NCI-H748 (cell line): ENCODE measurements at regions not wholly inside any gene's neighbourhood (a gene's known extent, or its start where the extent isn't known, plus 50 kb on each side); places are given as distances from the start of the nearest gene placed in this dataset.

ENCODE experiments used
- DNase-seq: peaks from one replicate; lab custom pipeline; 2025; ENCODE audit not compliant: unreplicated experiment; lab: John Stamatoyannopoulos, UW

- DNase-seq = no peak
These were observed 301.8 kb upstream of the MGMT start for GRCh38 chr10:129165076-129165720.

- DNase-seq = no peak
These were observed 301.3 kb upstream of the MGMT start for GRCh38 chr10:129165770-129166169.

- DNase-seq = no peak
These were observed 298.4 kb upstream of the MGMT start for GRCh38 chr10:129168660-129169059.

GRCh38 chr10:129169115-129169514 is 297.9 kb upstream of the MGMT start:
- no peak for DNase-seq

GRCh38 chr10:129170812-129171211 is 296.2 kb upstream of the MGMT start:
- no peak for DNase-seq

- no peak for DNase-seq
These were observed 295.2 kb upstream of the MGMT start for GRCh38 chr10:129171812-129172211.

GRCh38 chr10:129174232-129175014 is 292.6 kb upstream of the MGMT start:
- no peak for DNase-seq

GRCh38 chr10:129179245-129179971 is 287.6 kb upstream of the MGMT start:
- no peak for DNase-seq

- DNase-seq = no peak
These were observed 286.9 kb upstream of the MGMT start for GRCh38 chr10:129179972-129180678.

GRCh38 chr10:129184196-129184595 is 282.8 kb upstream of the MGMT start:
- DNase-seq = no peak

- DNase-seq = no peak
These were observed 279.7 kb upstream of the MGMT start for GRCh38 chr10:129187331-129187730.

GRCh38 chr10:129191797-129192196 is 275.2 kb upstream of the MGMT start:
- no peak for DNase-seq

- no peak for DNase-seq
These were observed 274.5 kb upstream of the MGMT start for GRCh38 chr10:129192344-129193128.

- no peak for DNase-seq
These were observed 273.9 kb upstream of the MGMT start for GRCh38 chr10:129193148-129193547.

GRCh38 chr10:129194181-129194870 is 272.7 kb upstream of the MGMT start:
- DNase-seq = no peak

- no peak for DNase-seq
These were observed 267.2 kb upstream of the MGMT start for GRCh38 chr10:129199826-129200225.

GRCh38 chr10:129203819-129204218 is 263.2 kb upstream of the MGMT start:
- no peak for DNase-seq

GRCh38 chr10:129207297-129207696 is 259.7 kb upstream of the MGMT start:
- DNase-seq = no peak

GRCh38 chr10:129210876-129211275 is 256.2 kb upstream of the MGMT start:
- no peak for DNase-seq

- DNase-seq = no peak
These were observed 253.8 kb upstream of the MGMT start for GRCh38 chr10:129213256-129213655.
